IPS-15b (cell line): ENCODE measurements at regions not wholly inside any gene's neighbourhood (a gene's known extent, or its start where the extent isn't known, plus 50 kb on each side); places are given as distances from the start of the nearest gene placed in this dataset.
"Not testable (repeated sequence)": the region's sequence is repeated elsewhere in the genome, so short reads cannot be mapped to it uniquely, and the experiment has no call there.

ENCODE experiments used
- H3K27me3 ChIP-seq: one replicate; pipeline ENCODE4 v1.6.1; 2013; ENCODE audit warnings: low read length; ENCODE audit not compliant: control insufficient read depth, insufficient read depth
- H3K36me3 ChIP-seq: one replicate; pipeline ENCODE4 v1.6.1; 2013; ENCODE audit warnings: low read length; ENCODE audit not compliant: control insufficient read depth, insufficient read depth
- H3K4me1 ChIP-seq: one replicate; pipeline ENCODE4 v1.6.1; 2013; ENCODE audit warnings: mild to moderate bottlenecking, low read length; ENCODE audit not compliant: control insufficient read depth, insufficient read depth
- H3K4me3 ChIP-seq: one replicate; pipeline ENCODE4 v1.5.1; 2013; ENCODE audit warnings: low read depth, low read length
- H3K9ac ChIP-seq: one replicate; pipeline ENCODE4 v1.6.1; 2013; ENCODE audit warnings: low read depth, mild to moderate bottlenecking, low read length
- H3K9me3 ChIP-seq: one replicate; pipeline ENCODE4 v1.6.1; 2013; ENCODE audit warnings: mild to moderate bottlenecking, low read length; ENCODE audit not compliant: control insufficient read depth, insufficient read depth

GRCh38 chr7:142519079-142520078 lies 229.9 kb upstream of the PRSS1 start:
- Histone ChIP-seq H3K9ac (no peak overlapping the region), H3K36me3 (no peaks in the 10 kb centered on the region)

GRCh38 chr7:142516038-142516501 lies 233.2 kb upstream of the PRSS1 start:
- H3K4me3 ChIP-seq: no peak overlapping the region
- no peaks in the 10 kb centered on the region for H3K4me1 ChIP-seq
- no peaks in the 10 kb centered on the region for H3K27me3 ChIP-seq
- H3K9me3 ChIP-seq: no peaks in the 10 kb centered on the region
- H3K9ac ChIP-seq: no peak overlapping the region
- H3K36me3 ChIP-seq: no peaks in the 10 kb centered on the region

More at GRCh38 chr7:142519079-142520078, 229.9 kb upstream of the PRSS1 start:
- Histone ChIP-seq H3K27me3 (no peaks in the 10 kb centered on the region), H3K9me3 (no peaks in the 10 kb centered on the region), H3K4me3 (no peak overlapping the region), H3K4me1 (no peaks in the 10 kb centered on the region)

- H3K4me3 ChIP-seq, H3K4me1 ChIP-seq, H3K9me3 ChIP-seq, H3K36me3 ChIP-seq, H3K9ac ChIP-seq, H3K27me3 ChIP-seq: not testable (repeated sequence)
Measured at GRCh38 chr7:142514716-142515115, 234.6 kb upstream of the PRSS1 start.

- Histone ChIP-seq H3K9ac (no peak overlapping the region), H3K9me3 (no peaks in the 10 kb centered on the region), H3K36me3 (no peaks in the 10 kb centered on the region), H3K4me1 (no peaks in the 10 kb centered on the region), H3K4me3 (no peak overlapping the region), H3K27me3 (no peaks in the 10 kb centered on the region)
Measured at GRCh38 chr7:142513178-142513955, 235.9 kb upstream of the PRSS1 start.

- Histone ChIP-seq H3K9ac (no peak overlapping the region), H3K4me1 (no peaks in the 10 kb centered on the region), H3K4me3 (no peak overlapping the region), H3K27me3 (no peaks in the 10 kb centered on the region), H3K36me3 (no peaks in the 10 kb centered on the region), H3K9me3 (no peaks in the 10 kb centered on the region)
Measured at GRCh38 chr7:142511801-142512200, 237.5 kb upstream of the PRSS1 start.

- H3K36me3 ChIP-seq: no peaks in the 10 kb centered on the region
- no peak overlapping the region for H3K9ac ChIP-seq
- H3K4me3 ChIP-seq: no peak overlapping the region
- H3K4me1 ChIP-seq: no peaks in the 10 kb centered on the region
- no peaks in the 10 kb centered on the region for H3K27me3 ChIP-seq
- H3K9me3 ChIP-seq: no peaks in the 10 kb centered on the region
Measured at GRCh38 chr7:142511374-142511773, 237.9 kb upstream of the PRSS1 start.

GRCh38 chr7:142509235-142509634 lies 240.0 kb upstream of the PRSS1 start:
- not testable (repeated sequence) for H3K9me3 ChIP-seq, H3K4me1 ChIP-seq, H3K9ac ChIP-seq, H3K36me3 ChIP-seq, H3K4me3 ChIP-seq, H3K27me3 ChIP-seq

- H3K9me3 ChIP-seq: no peaks in the 10 kb centered on the region
- H3K36me3 ChIP-seq: no peaks in the 10 kb centered on the region
- H3K4me3 ChIP-seq: no peak overlapping the region
- H3K27me3 ChIP-seq: no peaks in the 10 kb centered on the region
- no peaks in the 10 kb centered on the region for H3K4me1 ChIP-seq
- H3K9ac ChIP-seq: no peak overlapping the region
Measured at GRCh38 chr7:142508251-142508650, 241.0 kb upstream of the PRSS1 start.

- no peak overlapping the region for H3K4me3 ChIP-seq
- no peaks in the 10 kb centered on the region for H3K4me1 ChIP-seq
- H3K27me3 ChIP-seq: no peaks in the 10 kb centered on the region
- no peaks in the 10 kb centered on the region for H3K9me3 ChIP-seq
- H3K36me3 ChIP-seq: no peaks in the 10 kb centered on the region
- H3K9ac ChIP-seq: no peak overlapping the region
Measured at GRCh38 chr7:142507799-142508198, 241.5 kb upstream of the PRSS1 start.

GRCh38 chr7:142507066-142507465 lies 242.2 kb upstream of the PRSS1 start:
- H3K27me3 ChIP-seq, H3K36me3 ChIP-seq, H3K9me3 ChIP-seq, H3K4me3 ChIP-seq, H3K9ac ChIP-seq, H3K4me1 ChIP-seq: not testable (repeated sequence)

GRCh38 chr7:142506601-142507000 lies 242.7 kb upstream of the PRSS1 start:
- H3K4me1 ChIP-seq: no peaks in the 10 kb centered on the region
- H3K4me3 ChIP-seq: no peak overlapping the region
- no peak overlapping the region for H3K9ac ChIP-seq
- no peaks in the 10 kb centered on the region for H3K9me3 ChIP-seq
- H3K36me3 ChIP-seq: no peaks in the 10 kb centered on the region
- no peaks in the 10 kb centered on the region for H3K27me3 ChIP-seq

GRCh38 chr7:142503949-142504348 lies 245.3 kb upstream of the PRSS1 start:
- not testable (repeated sequence) for H3K4me3 ChIP-seq, H3K9me3 ChIP-seq, H3K27me3 ChIP-seq, H3K9ac ChIP-seq, H3K36me3 ChIP-seq, H3K4me1 ChIP-seq
